NCI-H1105 treated with DMSO at 0.1 percent for 48 hours (cell line): ENCODE measurements at regions not wholly inside any gene's neighbourhood (a gene's known extent, or its start where the extent isn't known, plus 50 kb on each side); places are given as distances from the start of the nearest gene placed in this dataset.
"Not testable (repeated sequence)": the region's sequence is repeated elsewhere in the genome, so short reads cannot be mapped to it uniquely, and the experiment has no call there.

ENCODE experiments used
- DNase-seq: peaks from one replicate; lab custom pipeline; 2025; lab: John Stamatoyannopoulos, UW

DNA sequence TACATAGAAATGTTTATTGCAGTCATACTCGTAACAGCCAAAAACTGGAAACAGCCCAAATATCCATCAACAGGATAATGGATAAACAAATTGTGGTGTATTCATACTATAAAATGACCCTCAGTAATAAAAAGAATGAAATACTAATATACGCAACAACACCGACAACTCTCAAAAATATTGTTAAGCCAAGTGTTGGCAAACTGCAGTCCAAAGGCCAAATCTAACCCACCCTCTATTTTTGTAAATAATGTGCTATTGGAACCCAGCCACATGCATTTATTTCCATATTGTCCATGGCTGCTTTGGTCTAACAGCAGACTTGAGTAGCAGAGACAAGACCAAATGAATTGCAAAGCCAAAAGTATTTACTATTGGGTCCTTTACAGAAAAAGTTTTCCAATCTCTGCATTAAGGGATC, 151.0 kb downstream of the MREG start:
- no peak for DNase-seq

GRCh38 chr2:215861607-215862350, 151.6 kb downstream of the MREG start:
- DNase-seq, result no peak

DNA sequence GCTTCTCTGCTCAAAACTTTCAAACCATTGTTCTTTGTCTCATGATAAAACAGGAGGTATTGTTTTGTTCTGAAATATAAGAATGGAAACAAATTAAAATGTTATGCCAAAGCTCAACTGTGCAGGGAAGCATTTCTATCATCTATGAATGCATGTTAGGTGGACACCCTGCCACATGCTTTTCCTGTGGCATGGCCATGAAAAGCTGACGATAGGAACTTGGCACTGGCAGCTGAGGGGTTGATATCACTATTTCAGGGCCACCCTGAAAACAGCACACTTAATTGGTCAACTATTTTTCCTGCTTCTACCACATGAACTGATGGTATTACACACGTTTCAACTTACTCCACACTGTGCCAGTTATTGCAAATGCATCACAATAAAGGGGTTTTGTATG, 157.3 kb downstream of the MREG start:
- DNase-seq, result no peak

DNA sequence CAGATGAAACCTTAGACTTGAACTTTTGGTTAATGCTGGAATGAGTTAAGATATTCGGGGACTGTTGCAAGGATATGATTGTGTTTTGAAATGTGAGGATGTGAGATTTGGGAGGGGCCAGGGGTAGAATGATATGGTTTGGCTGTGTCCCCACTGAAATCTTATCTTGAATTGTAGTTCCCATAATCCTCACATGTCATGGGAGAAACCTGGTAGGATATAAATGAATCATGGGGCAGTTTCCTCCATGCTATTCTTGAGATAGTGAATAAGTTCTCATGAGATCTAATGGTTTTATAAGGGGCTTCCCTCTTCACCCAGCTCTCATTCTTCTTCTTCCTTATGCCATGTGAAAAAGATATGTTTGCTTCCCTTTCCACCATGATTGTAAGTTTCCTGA, 158.0 kb downstream of the MREG start:
- DNase-seq, result not testable (repeated sequence)

GRCh38 chr2:215854008-215854407, 159.3 kb downstream of the MREG start:
- DNase-seq, result no peak

- DNase-seq, result no peak
These were observed 161.7 kb downstream of the MREG start for GRCh38 chr2:215851696-215852095.

- DNase-seq, result no peak
These were observed 162.3 kb downstream of the MREG start for GRCh38 chr2:215851082-215851481.

DNA sequence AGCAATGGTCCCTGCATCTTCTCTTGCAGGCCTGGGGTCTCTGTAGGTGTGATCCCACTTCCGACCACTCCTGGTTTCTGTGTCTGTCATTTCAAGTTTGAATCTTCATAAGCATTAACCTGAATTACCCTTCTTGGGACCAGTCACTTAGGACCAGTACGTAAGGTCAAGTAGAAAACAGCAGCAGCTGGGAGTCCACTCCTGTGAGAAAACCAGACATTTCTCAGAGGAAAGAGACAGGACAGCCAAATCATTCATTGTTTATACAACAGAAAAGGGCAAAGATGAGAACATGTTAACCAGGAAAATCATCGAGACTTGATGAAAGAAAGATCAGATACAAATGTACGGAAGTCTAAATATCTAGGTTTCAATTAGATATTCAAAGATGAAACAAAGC, 163.0 kb downstream of the MREG start:
- DNase-seq, result no peak

DNA sequence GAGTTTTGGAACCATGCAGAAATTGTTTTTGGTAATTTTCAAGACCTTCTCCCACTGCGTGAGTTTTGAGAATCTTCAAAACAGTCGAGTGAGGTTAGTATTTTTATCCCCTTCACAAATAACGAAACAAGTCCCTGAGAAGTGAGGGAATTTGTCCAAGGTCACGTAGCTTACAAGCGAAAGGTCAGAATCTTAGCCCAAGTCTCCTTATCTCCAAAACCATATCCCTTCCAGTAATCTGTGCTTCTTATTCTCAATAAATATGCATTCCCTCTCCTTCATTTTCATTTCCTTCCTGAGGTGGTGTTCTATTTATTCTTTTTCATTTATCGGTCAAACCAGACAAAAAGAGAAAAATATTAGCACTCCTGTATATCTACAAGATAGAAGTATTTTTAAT, 163.6 kb downstream of the MREG start:
- DNase-seq, result no peak

- DNase-seq, result no peak
These were observed 164.7 kb downstream of the MREG start for GRCh38 chr2:215848698-215849097.

DNA sequence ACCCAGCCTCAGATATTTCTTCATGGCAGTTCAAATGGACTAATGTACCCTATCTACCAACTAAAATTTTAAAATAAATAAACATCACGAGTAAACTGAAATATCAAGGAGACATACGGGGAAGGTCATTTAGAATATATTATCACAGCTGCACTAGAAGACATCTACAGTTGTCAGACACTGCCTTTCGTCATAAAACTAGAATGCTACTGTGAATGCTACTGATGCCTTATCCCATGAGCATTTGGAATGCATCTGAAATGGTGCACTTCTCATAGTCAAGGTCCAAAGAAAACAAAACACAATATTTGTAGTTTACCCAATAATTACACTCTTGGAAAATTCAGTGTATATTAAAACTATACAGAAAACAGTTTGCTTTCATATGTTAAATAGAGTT, 165.2 kb downstream of the MREG start:
- DNase-seq, result no peak

- no peak for DNase-seq
These were observed 165.6 kb downstream of the MREG start for GRCh38 chr2:215847718-215848117.

GRCh38 chr2:215847056-215847455, 166.3 kb downstream of the MREG start:
- no peak for DNase-seq

GRCh38 chr2:215845839-215846586, 167.3 kb downstream of the MREG start:
- no peak for DNase-seq

- no peak for DNase-seq
These were observed 169.8 kb downstream of the MREG start for GRCh38 chr2:215843579-215843978.

- DNase-seq, result no peak
These were observed 172.1 kb downstream of the MREG start for GRCh38 chr2:215841175-215841816.

GRCh38 chr2:215839816-215840215, 173.5 kb downstream of the MREG start:
- no peak for DNase-seq

DNA sequence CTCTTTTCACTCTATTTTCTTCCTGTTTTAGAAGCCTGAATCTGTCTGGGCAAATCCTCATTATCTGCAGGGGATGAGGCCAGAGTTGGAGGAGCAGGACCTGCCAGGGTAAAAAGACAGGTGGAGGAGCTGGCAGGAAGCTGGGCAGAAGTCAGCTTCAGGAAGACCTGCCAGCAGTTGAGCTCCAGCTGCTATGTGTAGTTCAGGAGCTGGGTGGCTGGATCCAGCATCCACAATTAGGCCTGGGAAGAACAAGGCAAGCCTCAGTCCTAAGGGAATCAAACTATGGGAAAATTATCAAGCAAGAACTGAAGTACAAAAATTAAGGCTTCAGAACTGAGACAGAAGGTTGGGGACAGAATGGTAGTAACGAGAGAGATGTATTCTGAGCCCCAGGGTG, 174.0 kb downstream of the MREG start:
- no peak for DNase-seq

- no peak for DNase-seq
These were observed 176.5 kb downstream of the MREG start for GRCh38 chr2:215836881-215837280.

DNA sequence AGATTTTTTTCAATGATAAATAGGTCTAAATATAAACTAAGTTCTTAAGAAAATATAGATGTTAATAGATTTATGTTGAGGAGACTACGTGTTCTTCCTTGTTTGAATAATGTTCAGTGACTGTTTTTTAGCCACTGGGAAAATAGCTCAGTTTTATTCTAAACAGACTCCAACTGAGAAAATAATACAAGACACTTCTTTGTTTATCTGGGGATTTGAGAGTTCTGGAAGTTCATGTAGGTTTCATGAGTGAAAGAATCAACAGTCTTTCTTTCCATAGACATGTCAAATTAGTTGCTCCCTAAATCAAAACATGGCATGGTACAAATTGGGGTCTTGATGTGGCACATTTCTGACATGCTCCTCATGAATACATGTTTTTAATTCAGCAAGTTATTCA, 177.7 kb downstream of the MREG start:
- no peak for DNase-seq

- no peak for DNase-seq
These were observed 178.1 kb downstream of the MREG start for GRCh38 chr2:215835231-215835630.

DNA sequence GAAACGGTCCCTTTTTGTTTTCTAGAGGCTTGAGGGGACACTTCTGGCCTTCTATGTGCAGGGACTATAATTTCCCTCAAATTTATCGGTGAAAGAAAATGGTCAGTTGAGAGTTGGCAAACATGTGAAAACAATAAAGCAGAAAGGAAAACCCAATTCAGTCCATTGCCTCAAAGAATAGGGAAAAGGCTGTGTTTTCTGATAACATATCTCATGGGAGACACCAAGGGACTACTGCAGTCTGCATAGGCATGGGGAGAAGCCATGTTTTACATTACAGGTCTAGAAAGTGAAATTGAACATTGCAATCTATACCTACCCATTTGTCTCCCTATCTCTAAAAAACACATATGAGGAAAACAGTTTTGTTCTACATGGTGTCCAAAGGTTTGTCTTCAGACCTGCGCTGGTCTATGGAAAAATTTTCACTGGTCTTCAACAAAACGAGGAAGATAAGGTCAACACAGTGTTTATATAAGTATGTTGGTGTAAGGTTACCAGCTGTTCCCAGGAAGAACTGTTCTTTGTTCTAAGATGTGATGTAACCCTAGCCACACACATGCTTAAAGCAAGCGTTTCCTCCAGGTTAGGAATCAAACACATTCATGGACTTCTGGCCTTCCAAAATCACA, 179.7 kb downstream of the MREG start:
- no peak for DNase-seq

GRCh38 chr2:215832791-215833190, 180.6 kb downstream of the MREG start:
- DNase-seq, result no peak
